ENCODE measurements at regions not wholly inside any gene's neighbourhood (a gene's known extent, or its start where the extent isn't known, plus 50 kb on each side); places are given as distances from the start of the nearest gene placed in this dataset.

DNA sequence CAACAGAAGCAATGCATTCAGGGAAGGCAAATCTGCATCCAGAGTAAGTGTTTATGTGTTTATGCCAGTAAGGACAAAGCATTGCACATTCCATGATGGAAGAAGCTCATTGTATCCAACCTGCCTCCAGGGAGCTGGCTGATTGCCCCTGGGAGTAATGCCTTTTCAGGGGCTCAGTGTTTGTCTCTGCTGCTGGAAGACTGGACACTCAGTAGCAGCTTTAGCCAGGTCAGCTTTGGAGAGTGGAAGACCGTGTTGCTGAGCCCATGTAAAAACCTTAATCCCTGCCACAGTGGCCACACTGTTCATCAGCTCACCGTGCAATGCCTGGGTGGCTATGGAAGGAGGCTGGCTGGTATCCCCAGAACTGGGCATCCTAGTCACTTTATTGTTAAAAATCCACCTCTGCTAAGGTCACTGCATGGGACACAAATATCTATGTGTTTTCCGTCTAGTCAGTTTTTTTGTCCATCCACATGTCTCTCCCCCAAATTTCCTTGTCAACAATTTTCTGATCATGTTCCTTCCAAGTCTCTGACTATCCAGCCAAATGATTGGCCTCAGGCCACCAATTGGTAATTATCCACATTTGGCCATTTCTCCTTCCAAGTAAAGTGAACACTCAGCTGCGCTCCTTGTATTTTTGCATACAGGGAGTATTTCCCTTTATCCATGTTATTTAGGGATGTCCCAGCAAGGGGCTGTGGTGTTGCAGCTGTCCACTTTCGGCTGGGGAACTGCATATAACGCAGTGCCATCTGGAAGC, 2044.5 kb upstream of the AGA start:
- no peak overlapping the region for H3K4me3 ChIP-seq (ENCODE audit: extremely low read depth, insufficient read depth, low read length, poor library complexity, severe bottlenecking)
- H3K36me3 ChIP-seq (ENCODE audit: control insufficient read depth, insufficient read depth, low read length) = no peaks in the 10 kb centered on the region
- H3K27ac ChIP-seq (ENCODE audit: low read depth, low read length, severe bottlenecking) = no peak overlapping the region
- no peaks in the 10 kb centered on the region for H3K9me3 ChIP-seq (ENCODE audit: control insufficient read depth, low read length)
- no peaks in the 10 kb centered on the region for H3K4me1 ChIP-seq (ENCODE audit: control insufficient read depth, insufficient read depth, low read length, poor library complexity, severe bottlenecking)
- 87% methylated on average over 4 to 5 of the region's 6 CpGs for WGBS, 2 experiments (ENCODE audit: insufficient coverage in 2 of 2)

DNA sequence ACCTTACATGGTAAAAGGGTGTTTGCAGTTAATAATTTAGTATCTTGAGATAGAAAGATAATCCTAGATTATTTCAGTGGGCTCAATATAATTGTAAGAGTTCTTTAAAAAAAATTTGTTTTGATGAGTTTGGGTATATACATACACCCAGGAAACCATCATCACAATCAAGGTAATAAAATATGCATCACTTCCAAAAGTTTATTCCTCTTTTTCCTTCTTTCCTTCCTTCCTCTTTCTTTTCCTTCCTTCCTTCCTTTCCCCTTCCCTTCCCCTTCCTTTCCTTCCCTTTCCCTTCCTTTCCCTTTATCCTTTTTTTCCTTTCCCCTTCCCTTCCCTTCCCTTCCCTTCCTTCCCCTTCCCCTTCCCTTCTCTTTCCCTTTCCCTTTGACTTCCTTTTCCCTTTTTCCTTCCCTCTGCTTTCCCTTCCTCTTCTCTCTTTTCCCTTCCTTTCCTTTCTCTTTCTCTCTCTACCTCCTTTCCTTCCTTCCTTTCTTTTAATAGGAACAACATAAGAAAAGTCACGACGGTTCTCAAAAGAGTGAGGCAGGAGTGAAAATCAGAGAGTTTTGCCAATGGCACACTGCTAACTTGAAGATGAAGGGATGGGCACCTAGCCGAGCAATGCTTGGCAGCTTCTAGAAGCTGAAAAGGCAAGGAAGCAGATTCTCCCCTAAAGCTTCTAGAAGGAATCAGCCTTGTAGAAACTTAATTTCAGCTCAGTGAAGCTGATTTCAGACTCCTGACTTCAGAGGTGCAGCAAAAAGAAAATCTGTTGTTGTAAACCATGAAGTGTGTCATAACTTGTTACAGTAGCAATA, 2050.2 kb upstream of the AGA start:
- H3K27ac ChIP-seq (ENCODE audit: low read depth, low read length, severe bottlenecking) = no peak overlapping the region
- H3K4me1 ChIP-seq (ENCODE audit: control insufficient read depth, insufficient read depth, low read length, poor library complexity, severe bottlenecking) = no peaks in the 10 kb centered on the region
- H3K9me3 ChIP-seq (ENCODE audit: control insufficient read depth, low read length) = no peaks in the 10 kb centered on the region
- no peaks in the 10 kb centered on the region for H3K36me3 ChIP-seq (ENCODE audit: control insufficient read depth, insufficient read depth, low read length)
- 64 to 93% methylated on average over 1 to 3 of the region's 3 CpGs for WGBS, 2 experiments (ENCODE audit: insufficient coverage in 2 of 2)
- H3K4me3 ChIP-seq (ENCODE audit: extremely low read depth, insufficient read depth, low read length, poor library complexity, severe bottlenecking) = no peak overlapping the region

DNA sequence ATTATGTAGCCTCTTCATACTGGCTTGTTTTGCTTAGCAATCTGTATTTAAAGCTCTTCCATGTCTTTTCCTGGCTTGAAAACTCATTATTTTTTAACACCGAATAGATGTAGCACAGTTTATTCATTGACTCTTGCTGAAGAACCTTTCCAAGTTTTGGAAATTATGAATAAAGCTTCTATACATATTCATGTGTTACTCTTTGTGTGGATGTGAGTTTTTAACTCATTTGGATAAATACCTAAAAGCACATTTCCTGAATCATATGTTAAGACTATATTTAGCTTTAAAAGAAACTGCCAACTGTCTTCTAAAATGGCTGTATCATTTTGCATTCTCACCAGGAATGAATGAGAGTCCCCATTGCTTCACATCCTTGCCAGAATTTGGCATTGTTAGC, 2061.7 kb upstream of the AGA start:
- Histone ChIP-seq H3K4me3 (ENCODE audit: extremely low read depth, insufficient read depth, low read length, poor library complexity, severe bottlenecking) (no peak overlapping the region), H3K27ac (ENCODE audit: low read depth, low read length, severe bottlenecking) (no peak overlapping the region), H3K9me3 (ENCODE audit: control insufficient read depth, low read length) (no peaks in the 10 kb centered on the region), H3K4me1 (ENCODE audit: control insufficient read depth, insufficient read depth, low read length, poor library complexity, severe bottlenecking) (no peaks in the 10 kb centered on the region), H3K36me3 (ENCODE audit: control insufficient read depth, insufficient read depth, low read length) (no peaks in the 10 kb centered on the region)
- WGBS, 2 experiments (ENCODE audit: insufficient coverage in 2 of 2) = no CpG with 5 or more reads among the region's 1 CpG

DNA sequence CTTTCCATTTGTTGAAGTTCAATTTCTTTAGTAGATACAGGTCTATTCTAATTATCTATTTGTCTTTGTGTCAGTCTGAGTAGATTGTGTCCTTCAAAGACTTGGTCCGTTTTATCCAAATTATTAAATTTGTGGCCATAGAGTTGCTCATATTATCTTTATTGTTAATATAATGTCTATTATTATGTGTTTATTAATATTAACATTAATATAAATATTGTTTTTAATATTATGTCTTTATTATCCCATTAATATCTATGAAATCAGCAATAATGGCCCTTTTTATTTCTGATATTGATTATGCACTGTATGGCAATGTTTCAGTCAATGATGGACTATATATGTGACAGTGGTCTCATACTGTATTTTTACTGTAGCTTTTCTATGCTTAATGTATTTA, 2067.3 kb upstream of the AGA start:
- WGBS, 2 experiments (ENCODE audit: insufficient coverage in 2 of 2) = no CpG with 5 or more reads among the region's 1 CpG
- Histone ChIP-seq H3K9me3 (ENCODE audit: control insufficient read depth, low read length) (no peaks in the 10 kb centered on the region), H3K4me3 (ENCODE audit: extremely low read depth, insufficient read depth, low read length, poor library complexity, severe bottlenecking) (no peak overlapping the region), H3K36me3 (ENCODE audit: control insufficient read depth, insufficient read depth, low read length) (no peaks in the 10 kb centered on the region), H3K27ac (ENCODE audit: low read depth, low read length, severe bottlenecking) (no peak overlapping the region), H3K4me1 (ENCODE audit: control insufficient read depth, insufficient read depth, low read length, poor library complexity, severe bottlenecking) (no peaks in the 10 kb centered on the region)

DNA sequence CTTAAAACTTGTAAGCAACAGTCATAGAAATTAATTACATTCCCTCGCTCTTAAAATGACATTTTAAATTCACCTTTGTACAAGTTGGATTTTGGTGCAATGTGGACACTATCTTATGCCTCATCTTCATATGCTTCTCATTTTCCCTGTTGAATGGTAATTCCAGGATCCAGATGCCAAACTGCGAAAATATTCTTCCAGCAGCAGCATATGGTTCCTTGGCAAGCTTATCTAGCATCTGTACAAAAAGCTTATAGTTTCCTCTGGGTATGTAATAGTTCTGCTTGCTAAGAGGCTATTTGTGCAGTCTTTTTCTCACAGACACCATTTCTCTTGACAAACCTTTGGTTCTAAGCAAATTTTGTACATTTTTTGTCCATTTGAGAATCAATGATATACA, 2079.7 kb upstream of the AGA start:
- Histone ChIP-seq H3K4me1 (ENCODE audit: control insufficient read depth, insufficient read depth, low read length, poor library complexity, severe bottlenecking) (no peaks in the 10 kb centered on the region), H3K27ac (ENCODE audit: low read depth, low read length, severe bottlenecking) (no peak overlapping the region), H3K4me3 (ENCODE audit: extremely low read depth, insufficient read depth, low read length, poor library complexity, severe bottlenecking) (no peak overlapping the region), H3K9me3 (ENCODE audit: control insufficient read depth, low read length) (no peaks in the 10 kb centered on the region), H3K36me3 (ENCODE audit: control insufficient read depth, insufficient read depth, low read length) (no peaks in the 10 kb centered on the region)
- 60% methylated on average over 1 of the region's 2 CpGs; no CpG with 5 or more reads in 1 of the 2 experiments for WGBS, 2 experiments (ENCODE audit: insufficient coverage in 2 of 2)

DNA sequence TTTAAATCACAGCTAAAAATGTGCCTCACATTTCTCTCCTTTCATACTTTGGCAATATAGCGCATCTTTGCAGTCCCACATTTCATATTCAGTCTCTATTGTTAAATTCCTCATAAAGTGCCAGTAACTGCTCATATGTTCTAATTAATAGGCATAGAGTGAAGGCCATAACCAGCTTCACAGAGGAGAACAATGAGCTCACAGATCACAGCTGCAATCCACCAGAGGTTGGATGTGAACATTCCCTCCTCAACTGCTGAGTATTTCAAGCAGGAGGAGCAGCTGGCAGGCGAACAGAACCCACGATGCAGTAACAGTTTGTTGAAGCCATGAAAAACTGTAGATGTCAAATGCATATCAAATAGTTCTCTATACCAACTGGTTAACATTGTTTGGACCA, 2088.7 kb upstream of the AGA start:
- Histone ChIP-seq H3K4me1 (ENCODE audit: control insufficient read depth, insufficient read depth, low read length, poor library complexity, severe bottlenecking) (no peaks in the 10 kb centered on the region), H3K36me3 (ENCODE audit: control insufficient read depth, insufficient read depth, low read length) (no peaks in the 10 kb centered on the region), H3K27ac (ENCODE audit: low read depth, low read length, severe bottlenecking) (no peak overlapping the region), H3K4me3 (ENCODE audit: extremely low read depth, insufficient read depth, low read length, poor library complexity, severe bottlenecking) (no peak overlapping the region), H3K9me3 (ENCODE audit: control insufficient read depth, low read length) (no peaks in the 10 kb centered on the region)
- WGBS, 2 experiments (ENCODE audit: insufficient coverage in 2 of 2) = 87% methylated on average over 3 of the region's 3 CpGs; no CpG with 5 or more reads in 1 of the 2 experiments

DNA sequence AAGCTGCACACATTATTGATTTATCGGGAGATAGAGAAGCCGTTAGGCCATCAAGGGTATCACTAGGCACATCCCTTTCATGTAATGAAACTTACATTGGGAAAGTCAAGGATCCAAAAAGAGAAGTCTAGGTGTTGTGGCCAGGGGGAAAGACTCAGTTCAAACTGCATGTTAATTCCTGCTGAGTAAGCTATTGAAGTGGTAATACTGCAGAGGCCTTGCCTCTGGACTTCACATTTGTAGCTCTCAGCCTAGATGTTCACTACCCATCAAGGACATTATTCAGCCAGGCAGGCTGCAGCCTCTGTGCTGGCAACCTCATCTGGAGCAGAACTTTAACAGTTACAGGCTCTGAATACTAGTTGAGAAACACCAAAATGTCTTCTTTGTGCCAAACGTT, 2094.5 kb upstream of the AGA start:
- H3K4me1 ChIP-seq (ENCODE audit: control insufficient read depth, insufficient read depth, low read length, poor library complexity, severe bottlenecking) = no peaks in the 10 kb centered on the region
- 93% methylated on average over 2 of the region's 3 CpGs; no CpG with 5 or more reads in 1 of the 2 experiments for WGBS, 2 experiments (ENCODE audit: insufficient coverage in 2 of 2)
- H3K4me3 ChIP-seq (ENCODE audit: extremely low read depth, insufficient read depth, low read length, poor library complexity, severe bottlenecking) = no peak overlapping the region
- H3K36me3 ChIP-seq (ENCODE audit: control insufficient read depth, insufficient read depth, low read length) = no peaks in the 10 kb centered on the region
- no peak overlapping the region for H3K27ac ChIP-seq (ENCODE audit: low read depth, low read length, severe bottlenecking)
- H3K9me3 ChIP-seq (ENCODE audit: control insufficient read depth, low read length) = no peaks in the 10 kb centered on the region

DNA sequence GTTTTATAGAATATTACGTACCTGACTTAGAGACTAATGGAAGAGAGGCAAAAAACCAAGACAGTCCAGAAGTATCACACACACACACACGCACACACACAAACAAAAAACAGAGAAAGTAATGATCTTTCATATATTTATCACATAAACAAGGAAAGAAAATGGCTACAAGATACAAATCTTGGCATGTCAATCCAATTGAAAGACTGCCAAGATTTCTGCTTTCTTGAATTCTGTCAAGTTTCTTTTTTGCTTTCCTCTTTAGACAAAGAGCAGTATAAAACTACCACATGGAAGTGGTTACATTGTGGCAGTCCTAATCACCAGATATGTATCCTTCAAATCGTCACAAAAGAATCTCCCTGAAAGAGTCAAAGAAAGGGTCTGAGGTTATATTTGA, 2097.4 kb upstream of the AGA start:
- no peaks in the 10 kb centered on the region for H3K9me3 ChIP-seq (ENCODE audit: control insufficient read depth, low read length)
- no CpG with 5 or more reads among the region's 3 CpGs for whole genome bisulfite sequencing, 2 experiments (ENCODE audit: insufficient coverage in 2 of 2)
- no peaks in the 10 kb centered on the region for H3K4me1 ChIP-seq (ENCODE audit: control insufficient read depth, insufficient read depth, low read length, poor library complexity, severe bottlenecking)
- H3K27ac ChIP-seq (ENCODE audit: low read depth, low read length, severe bottlenecking) = no peak overlapping the region
- no peak overlapping the region for H3K4me3 ChIP-seq (ENCODE audit: extremely low read depth, insufficient read depth, low read length, poor library complexity, severe bottlenecking)
- H3K36me3 ChIP-seq (ENCODE audit: control insufficient read depth, insufficient read depth, low read length) = no peaks in the 10 kb centered on the region

DNA sequence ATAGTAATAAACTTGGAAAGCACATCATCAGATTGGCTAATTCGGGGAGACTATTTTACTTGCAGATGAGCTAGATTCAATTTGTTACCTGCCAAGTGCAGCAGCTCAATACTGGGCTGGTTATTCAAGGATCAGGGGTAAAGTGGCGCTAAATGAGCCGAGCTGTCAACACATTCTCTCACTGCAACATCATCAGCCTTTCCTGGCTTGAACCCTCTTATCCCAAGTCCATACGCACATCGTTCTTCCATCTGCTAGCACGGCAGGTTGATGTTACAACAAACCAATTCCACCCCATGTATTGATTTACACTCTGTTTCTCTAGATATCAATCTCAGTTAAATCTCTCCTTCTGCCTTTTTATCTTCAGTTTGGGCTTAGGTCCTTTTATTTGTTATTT, 2101.5 kb upstream of the AGA start:
- H3K27ac ChIP-seq (ENCODE audit: low read depth, low read length, severe bottlenecking) = no peak overlapping the region
- WGBS, 2 experiments (ENCODE audit: insufficient coverage in 2 of 2) = 93 to 94% methylated on average over 3 to 6 of the region's 6 CpGs
- H3K4me3 ChIP-seq (ENCODE audit: extremely low read depth, insufficient read depth, low read length, poor library complexity, severe bottlenecking) = no peak overlapping the region
- H3K9me3 ChIP-seq (ENCODE audit: control insufficient read depth, low read length) = no peaks in the 10 kb centered on the region
- H3K4me1 ChIP-seq (ENCODE audit: control insufficient read depth, insufficient read depth, low read length, poor library complexity, severe bottlenecking) = no peaks in the 10 kb centered on the region
- no peaks in the 10 kb centered on the region for H3K36me3 ChIP-seq (ENCODE audit: control insufficient read depth, insufficient read depth, low read length)

DNA sequence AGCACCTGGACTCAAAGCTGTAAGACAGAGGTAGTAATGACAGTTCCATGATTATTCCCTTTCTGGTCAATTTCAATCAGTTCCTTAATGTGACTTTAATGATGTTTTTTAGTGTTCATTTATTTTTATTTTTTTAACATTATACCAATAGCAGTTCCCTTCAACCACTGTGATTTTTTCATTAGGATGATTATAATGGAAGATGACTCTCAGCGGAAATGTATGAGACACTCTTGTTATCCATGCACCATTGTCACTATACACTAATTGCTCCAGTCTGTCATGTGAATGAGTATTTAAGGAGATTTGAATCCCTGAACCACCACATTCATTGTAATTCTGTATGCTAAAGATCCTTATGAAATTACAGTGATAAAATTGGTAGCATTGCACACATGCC, 2102.3 kb upstream of the AGA start:
- H3K27ac ChIP-seq (ENCODE audit: low read depth, low read length, severe bottlenecking) = no peak overlapping the region
- no peaks in the 10 kb centered on the region for H3K9me3 ChIP-seq (ENCODE audit: control insufficient read depth, low read length)
- WGBS, 2 experiments (ENCODE audit: insufficient coverage in 2 of 2) = no CpG with 5 or more reads among the region's 1 CpG
- H3K4me3 ChIP-seq (ENCODE audit: extremely low read depth, insufficient read depth, low read length, poor library complexity, severe bottlenecking) = no peak overlapping the region
- no peaks in the 10 kb centered on the region for H3K4me1 ChIP-seq (ENCODE audit: control insufficient read depth, insufficient read depth, low read length, poor library complexity, severe bottlenecking)
- no peaks in the 10 kb centered on the region for H3K36me3 ChIP-seq (ENCODE audit: control insufficient read depth, insufficient read depth, low read length)

DNA sequence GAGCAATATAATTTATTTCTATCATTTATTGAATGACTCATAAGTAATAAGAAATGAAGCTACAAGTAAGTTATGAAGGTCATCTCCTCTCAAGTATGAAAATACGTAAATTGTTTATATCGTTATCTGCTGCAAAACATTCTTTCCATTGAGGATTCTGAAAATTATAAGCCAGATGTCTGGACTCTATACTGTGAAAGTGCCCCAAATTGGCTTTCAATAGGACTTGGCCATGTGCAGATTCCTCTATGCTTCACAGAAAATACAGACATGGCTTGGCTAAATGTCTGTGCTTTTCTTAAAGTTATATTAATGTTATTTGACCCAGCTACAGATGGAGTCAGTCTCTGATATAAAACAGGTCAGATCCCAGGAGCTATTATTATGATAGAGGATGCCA, 2109.9 kb upstream of the AGA start:
- 100% methylated on average over 2 of the region's 2 CpGs for WGBS, 2 experiments (ENCODE audit: insufficient coverage in 2 of 2)
- Histone ChIP-seq H3K4me3 (ENCODE audit: extremely low read depth, insufficient read depth, low read length, poor library complexity, severe bottlenecking) (no peak overlapping the region), H3K27ac (ENCODE audit: low read depth, low read length, severe bottlenecking) (no peak overlapping the region), H3K4me1 (ENCODE audit: control insufficient read depth, insufficient read depth, low read length, poor library complexity, severe bottlenecking) (peaks cover 3% of the 10 kb centered on the region), H3K36me3 (ENCODE audit: control insufficient read depth, insufficient read depth, low read length) (no peaks in the 10 kb centered on the region), H3K9me3 (ENCODE audit: control insufficient read depth, low read length) (no peaks in the 10 kb centered on the region)

Data from mesodermal cell (in vitro differentiated cells).